CD14-positive monocyte (primary cell): ENCODE measurements at regions not wholly inside any gene's neighbourhood (a gene's known extent, or its start where the extent isn't known, plus 50 kb on each side); places are given as distances from the start of the nearest gene placed in this dataset.

Source experiments
- DNase-seq, 3 donors: peaks; one replicate each; pipeline ENCODE4 v3.0.0-alpha.2; 2011 to 2022
- H2AFZ ChIP-seq: 2 replicates; pipeline ENCODE4 v1.6.0; 2012; ENCODE audit warnings: mild to moderate bottlenecking, low read depth, low read length, inconsistent platforms; ENCODE audit not compliant: insufficient read depth, poor library complexity, severe bottlenecking
- H3K27ac ChIP-seq, 2 donors: 1 replicate in 1 of 2; 2 replicates in 1 of 2; pipeline ENCODE4 v1.5.1; 2012 to 2013; ENCODE audit warnings: low read length in 2 of 2, control low read depth in 1 of 2, inconsistent platforms in 1 of 2, low read depth in 1 of 2, mild to moderate bottlenecking in 1 of 2
- H3K27me3 ChIP-seq, 2 donors: one replicate each; pipeline versions ENCODE4 v1.6.0 to v1.6.1; 2011 to 2013; ENCODE audit warnings: low read length in 2 of 2; ENCODE audit not compliant: control insufficient read depth in 2 of 2, insufficient read depth in 2 of 2
- H3K36me3 ChIP-seq, 2 donors: replicated peaks in 1 of 2; 1 replicate in 1 of 2; 2 replicates in 1 of 2; pipeline versions ENCODE4 v1.5.1 to v1.6.1; 2012 to 2013; ENCODE audit warnings: low read length in 2 of 2, control low read depth in 1 of 2, inconsistent platforms in 1 of 2, mild to moderate bottlenecking in 1 of 2; ENCODE audit not compliant: insufficient read depth in 2 of 2, control insufficient read depth in 1 of 2
- H3K4me1 ChIP-seq, 2 donors: 1 replicate in 1 of 2; 2 replicates in 1 of 2; pipeline versions ENCODE4 v1.5.1 to v1.6.1; 2012 to 2013; ENCODE audit warnings: low read length in 2 of 2, control low read depth in 1 of 2, inconsistent platforms in 1 of 2, mild to moderate bottlenecking in 1 of 2, moderate library complexity in 1 of 2; ENCODE audit not compliant: insufficient read depth in 2 of 2, control insufficient read depth in 1 of 2
- H3K4me2 ChIP-seq: replicated peaks from 2 replicates; pipeline ENCODE3; 2012; ENCODE audit warnings: low read length, moderate library complexity, mild to moderate bottlenecking; ENCODE audit not compliant: poor library complexity, severe bottlenecking; ENCODE audit errors: extremely low read depth
- H3K4me3 ChIP-seq, 3 experiments: fragments of 200-600 bp in 1 of 3; sonication (generic) in 1 of 3; replicated peaks in 1 of 3; 1 replicate in 2 of 3; 2 replicates in 1 of 3; pipeline ENCODE4 v1.5.1; 2011 to 2013; ENCODE audit warnings: low read length in 3 of 3, mild to moderate bottlenecking in 3 of 3, control low read depth in 2 of 3, low read depth in 2 of 3, inconsistent platforms in 1 of 3, moderate library complexity in 1 of 3
- H3K79me2 ChIP-seq: 2 replicates; pipeline ENCODE4 v1.6.0; 2012; ENCODE audit warnings: mild to moderate bottlenecking, control low read depth, inconsistent platforms, low read length, moderate library complexity; ENCODE audit not compliant: insufficient read depth
- H3K9ac ChIP-seq: 2 replicates; pipeline ENCODE4 v1.6.0; 2017; ENCODE audit warnings: low read length, mild to moderate bottlenecking; ENCODE audit not compliant: insufficient read depth, poor library complexity, severe bottlenecking
- H3K9me3 ChIP-seq, 2 donors: replicated peaks in 1 of 2; 1 replicate in 1 of 2; 2 replicates in 1 of 2; pipeline versions ENCODE4 v1.5.1 to v1.6.1; 2012 to 2013; ENCODE audit warnings: low read length in 2 of 2, control low read depth in 1 of 2; ENCODE audit not compliant: control insufficient read depth in 1 of 2, insufficient read depth in 1 of 2
- H4K20me1 ChIP-seq: 2 replicates; pipeline ENCODE4 v1.6.0; 2012; ENCODE audit warnings: mild to moderate bottlenecking, low read length, control low read depth, moderate library complexity; ENCODE audit not compliant: insufficient read depth
- H3K27ac Mint-ChIP-seq, 7 donors: one replicate each; pipeline ENCODE4 v1.8.0; 2020; ENCODE audit warnings: mild to moderate bottlenecking in 7 of 7, mixed read lengths in 7 of 7, moderate library complexity in 6 of 7, inconsistent platforms in 2 of 7
- H3K27me3 Mint-ChIP-seq, 3 donors: one replicate each; pipeline ENCODE4 v1.8.0; 2021 to 2022; ENCODE audit warnings: low read depth in 3 of 3, mild to moderate bottlenecking in 3 of 3, mixed read lengths in 3 of 3, moderate library complexity in 3 of 3, inconsistent platforms in 1 of 3
- H3K36me3 Mint-ChIP-seq, 2 donors: one replicate each; pipeline ENCODE4 v1.8.0; 2020; ENCODE audit warnings: mixed read lengths in 2 of 2, inconsistent platforms in 1 of 2, mild to moderate bottlenecking in 1 of 2
- H3K4me1 Mint-ChIP-seq: one replicate; pipeline ENCODE4 v1.8.0; 2020; ENCODE audit warnings: mild to moderate bottlenecking, mixed read lengths
- H3K4me3 Mint-ChIP-seq, 2 donors: one replicate each; pipeline ENCODE4 v1.8.0; 2020; ENCODE audit warnings: mild to moderate bottlenecking in 2 of 2, mixed read lengths in 2 of 2, moderate library complexity in 1 of 2
- H3K9me3 Mint-ChIP-seq, 7 donors: one replicate each; pipeline ENCODE4 v1.8.0; 2020 to 2022; ENCODE audit warnings: mixed read lengths in 7 of 7, mild to moderate bottlenecking in 6 of 7, moderate library complexity in 6 of 7, inconsistent platforms in 2 of 7
- CTCF ChIP-seq: fragments of 200-600 bp; IDR thresholded peaks from one replicate; pipeline ENCODE4 v1.8.0; 2022; ENCODE audit warnings: antibody characterized with exemption, mild to moderate bottlenecking
- WGBS: methylation state at CpG from one replicate; pipeline ENCODE4 v1.1.5; 2013; ENCODE audit warnings: missing lambda C conversion rate; ENCODE audit not compliant: insufficient coverage; 5-methylcytosine and 5-hydroxymethylcytosine counted together
- intact Hi-C, 2 donors: fragments of 100-400 bp; cut with micrococcal nuclease; formaldehyde crosslinking; loops; one replicate each; pipeline versions ENCODE4 v1.15.0 to v1.15.1; 2023

DNA sequence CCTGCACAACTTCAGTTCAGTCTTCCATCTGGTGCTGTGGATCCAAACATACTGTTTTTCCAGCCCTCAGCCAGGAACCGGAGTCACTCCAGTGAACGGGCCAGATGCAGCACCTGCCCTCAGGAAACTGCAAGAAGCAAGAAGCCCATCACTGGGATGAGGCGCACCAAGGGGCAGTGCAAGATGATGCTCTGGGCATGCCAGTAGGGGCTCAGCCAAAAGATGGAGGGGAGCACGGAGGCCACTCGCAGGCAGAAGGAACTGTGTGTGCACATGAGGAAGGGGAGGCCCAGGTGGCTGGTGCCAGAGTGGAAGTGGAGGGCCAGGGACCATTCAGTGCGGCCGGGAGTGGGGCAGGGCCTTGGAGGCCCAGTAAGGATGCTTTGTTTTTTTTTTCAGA is 161.7 kb upstream of the MAMLD1 start:
- peaks cover 0 to 4% (median 2%) of the 10 kb centered on the region in 7 donors for H3K9me3 Mint-ChIP-seq
- no peak overlapping the region for H3K4me3 Mint-ChIP-seq
- Histone ChIP-seq H3K4me3 (no peak overlapping the region), H3K79me2 (no peaks in the 10 kb centered on the region), H2AFZ (no peak overlapping the region), H3K27ac (peak overlapping the region; percentile 37 to 73), H4K20me1 (no peaks in the 10 kb centered on the region), H3K36me3 (no peaks in the 10 kb centered on the region), H3K9ac (no peak overlapping the region), H3K4me1 (peaks cover 23 to 28% of the 10 kb centered on the region in 2 donors), H3K9me3 (no peaks in the 10 kb centered on the region), H3K4me2 (no peak overlapping the region), H3K27me3 (no peaks in the 10 kb centered on the region)
- H3K27me3 Mint-ChIP-seq, result peaks cover 0 to 1% (median 0%) of the 10 kb centered on the region in 3 donors
- intact Hi-C loops, result loop anchor here in 1 of 2 donors (10.0 kb wide), 1 partner anchor 163 kb away; the partner anchor contains the start of gene MAMLD1
- DNase-seq, result no peak
- 89% methylated on average over 3 of the region's 7 CpGs for WGBS
- peak overlapping the region; percentile 79 to 98 (median 90) for H3K27ac Mint-ChIP-seq
- peaks cover 0 to 2% of the 10 kb centered on the region in 2 donors for H3K36me3 Mint-ChIP-seq
- H3K4me1 Mint-ChIP-seq, result peaks cover 26% of the 10 kb centered on the region
- no peak for TF ChIP-seq CTCF

GRCh38 chrX:150201841-150202240 is 161.3 kb upstream of the MAMLD1 start:
- Mint-ChIP-seq H3K4me1 (peaks cover 26% of the 10 kb centered on the region), H3K36me3 (peaks cover 0 to 2% of the 10 kb centered on the region in 2 donors), H3K9me3 (peaks cover 0 to 4% (median 2%) of the 10 kb centered on the region in 7 donors), H3K4me3 (no peak overlapping the region), H3K27ac (peak overlapping the region in 5 of 7 donors; percentile 89 to 98 (median 94)), H3K27me3 (peaks cover 0 to 1% (median 0%) of the 10 kb centered on the region in 3 donors)
- Histone ChIP-seq H3K4me3 (no peak overlapping the region), H3K36me3 (no peaks in the 10 kb centered on the region), H4K20me1 (no peaks in the 10 kb centered on the region), H3K79me2 (no peaks in the 10 kb centered on the region), H3K27me3 (no peaks in the 10 kb centered on the region), H3K4me1 (peaks cover 23 to 28% of the 10 kb centered on the region in 2 donors), H3K27ac (no peak overlapping the region), H3K4me2 (no peak overlapping the region), H3K9ac (no peak overlapping the region), H2AFZ (no peak overlapping the region), H3K9me3 (no peaks in the 10 kb centered on the region)
- intact Hi-C loops, result loop anchor here in 1 of 2 donors (10.0 kb wide), 1 partner anchor 163 kb away; the partner anchor contains the start of gene MAMLD1
- no peak for TF ChIP-seq CTCF
- WGBS, result 80% methylated on average over 1 of the region's 3 CpGs
- no peak for DNase-seq
